ENCODE measurements at regions not wholly inside any gene's neighbourhood (a gene's known extent, or its start where the extent isn't known, plus 50 kb on each side); places are given as distances from the start of the nearest gene placed in this dataset.

DNA sequence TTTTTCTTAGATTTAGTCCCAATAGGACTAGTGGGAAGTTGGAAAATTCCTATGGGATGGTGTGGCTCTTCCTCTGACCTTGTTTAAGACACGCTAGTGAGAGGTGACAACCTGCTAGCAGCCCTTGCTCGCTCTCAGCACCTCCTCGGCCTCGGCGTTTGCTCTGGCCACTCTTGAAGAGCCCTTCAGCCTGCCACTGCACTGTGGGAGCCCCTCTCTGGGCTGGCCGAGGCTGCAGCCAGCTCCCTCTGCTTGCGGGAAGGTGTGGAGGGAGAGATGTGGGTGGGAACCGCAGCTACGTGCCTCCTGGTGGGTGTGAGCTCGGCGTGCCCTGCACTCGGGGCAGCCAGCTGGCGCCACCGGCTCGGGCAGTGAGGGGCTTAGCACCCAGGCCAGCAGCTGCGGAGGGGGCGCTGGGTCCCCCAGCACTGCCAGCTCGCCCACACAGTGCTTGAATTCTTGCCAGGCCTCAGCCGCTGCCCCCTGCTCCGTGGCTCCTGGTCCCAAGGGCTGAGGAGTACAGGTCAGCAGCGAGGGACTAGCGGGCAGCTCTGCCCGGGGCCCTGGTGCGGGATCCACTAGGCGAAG, 254.5 kb upstream of the ANKRD55 start:
- no peak for DNase-seq (ENCODE audit: low spot score)

- DNase-seq (ENCODE audit: low spot score): no peak
These were observed 249.2 kb upstream of the ANKRD55 start for GRCh38 chr5:56482363-56482762.

- no peak for DNase-seq (ENCODE audit: low spot score)
These were observed 248.6 kb upstream of the ANKRD55 start for GRCh38 chr5:56481428-56482357.

DNA sequence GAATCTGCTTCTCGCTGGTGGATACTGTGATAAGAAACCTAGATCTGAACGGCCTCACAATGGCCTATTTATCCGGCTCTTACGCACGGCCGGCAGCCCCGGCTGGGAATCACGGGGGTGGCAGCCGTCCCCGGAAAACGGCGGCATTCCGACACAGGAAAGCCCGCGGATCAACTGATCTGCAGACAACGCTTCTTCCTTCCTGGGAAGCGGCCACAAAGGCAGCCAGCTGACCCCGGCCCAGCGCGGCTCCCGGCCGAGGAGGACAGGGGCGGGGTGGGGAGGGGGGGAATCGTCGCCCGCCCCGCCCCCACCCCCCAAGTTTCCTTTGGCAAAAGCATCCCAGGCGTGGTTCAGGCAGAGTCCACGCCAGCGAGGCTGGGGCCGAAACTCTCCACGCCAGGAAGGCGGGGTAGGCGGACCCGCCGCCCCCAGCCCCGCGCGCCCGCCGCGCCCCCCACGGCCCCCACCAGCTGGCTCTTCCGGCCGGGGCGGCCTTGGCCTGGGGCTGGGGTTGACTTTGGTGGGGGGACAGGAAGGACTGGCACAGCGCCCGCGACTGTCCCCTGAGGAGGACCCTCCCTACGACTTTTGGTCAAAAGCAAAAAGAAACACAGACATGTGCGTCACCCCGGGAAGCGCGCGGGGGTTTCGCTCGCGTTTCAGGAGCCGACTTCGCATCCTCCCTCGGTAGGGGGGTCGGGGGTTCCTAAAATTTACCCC, 247.7 kb upstream of the ANKRD55 start:
- DNase-seq (ENCODE audit: low spot score): peak; percentile 53

- DNase-seq (ENCODE audit: low spot score): no peak
These were observed 247.1 kb upstream of the ANKRD55 start for GRCh38 chr5:56480078-56480704.

GRCh38 chr5:56479696-56480077, 246.6 kb upstream of the ANKRD55 start:
- DNase-seq (ENCODE audit: low spot score): no peak

DNA sequence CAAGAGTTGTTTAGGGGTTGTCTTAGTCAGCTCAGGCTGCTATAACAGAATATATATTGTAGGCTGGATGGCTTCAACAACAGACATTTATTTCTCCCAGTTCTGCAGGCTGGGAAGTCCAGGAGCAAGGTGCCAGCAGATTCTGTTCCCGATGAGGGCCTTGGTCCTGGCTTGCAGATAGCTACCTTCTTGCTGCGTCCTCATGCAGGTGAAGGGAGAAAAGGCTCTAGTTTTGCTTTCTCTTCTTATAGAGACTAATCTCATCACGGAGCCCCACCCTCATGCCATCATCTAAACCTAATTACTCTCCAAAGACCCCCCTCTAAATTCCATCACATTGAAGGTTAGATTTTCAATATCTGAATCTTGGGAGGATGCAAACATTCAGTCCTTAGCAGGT, 246.0 kb upstream of the ANKRD55 start:
- DNase-seq (ENCODE audit: low spot score): no peak

DNA sequence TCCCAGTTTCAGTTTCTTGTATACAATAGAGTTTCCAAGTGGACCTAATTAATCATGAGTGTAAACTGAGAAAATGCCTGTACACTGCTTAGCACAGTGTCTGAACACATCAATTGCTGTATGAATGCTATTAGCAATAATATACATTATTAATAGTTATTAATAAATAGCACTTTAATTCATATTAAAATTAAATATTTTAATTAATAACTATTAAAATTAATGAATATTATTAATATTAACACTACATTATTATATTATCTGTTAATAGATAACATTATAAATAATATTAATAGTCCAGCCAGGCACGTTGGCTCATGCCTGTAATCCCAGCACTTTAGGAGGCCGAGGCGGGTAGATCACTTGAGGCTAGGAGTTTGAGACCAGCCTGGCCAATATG, 244.9 kb upstream of the ANKRD55 start:
- DNase-seq (ENCODE audit: low spot score): no peak

GRCh38 chr5:56476487-56476856, 243.3 kb upstream of the ANKRD55 start:
- DNase-seq (ENCODE audit: low spot score): no peak

DNA sequence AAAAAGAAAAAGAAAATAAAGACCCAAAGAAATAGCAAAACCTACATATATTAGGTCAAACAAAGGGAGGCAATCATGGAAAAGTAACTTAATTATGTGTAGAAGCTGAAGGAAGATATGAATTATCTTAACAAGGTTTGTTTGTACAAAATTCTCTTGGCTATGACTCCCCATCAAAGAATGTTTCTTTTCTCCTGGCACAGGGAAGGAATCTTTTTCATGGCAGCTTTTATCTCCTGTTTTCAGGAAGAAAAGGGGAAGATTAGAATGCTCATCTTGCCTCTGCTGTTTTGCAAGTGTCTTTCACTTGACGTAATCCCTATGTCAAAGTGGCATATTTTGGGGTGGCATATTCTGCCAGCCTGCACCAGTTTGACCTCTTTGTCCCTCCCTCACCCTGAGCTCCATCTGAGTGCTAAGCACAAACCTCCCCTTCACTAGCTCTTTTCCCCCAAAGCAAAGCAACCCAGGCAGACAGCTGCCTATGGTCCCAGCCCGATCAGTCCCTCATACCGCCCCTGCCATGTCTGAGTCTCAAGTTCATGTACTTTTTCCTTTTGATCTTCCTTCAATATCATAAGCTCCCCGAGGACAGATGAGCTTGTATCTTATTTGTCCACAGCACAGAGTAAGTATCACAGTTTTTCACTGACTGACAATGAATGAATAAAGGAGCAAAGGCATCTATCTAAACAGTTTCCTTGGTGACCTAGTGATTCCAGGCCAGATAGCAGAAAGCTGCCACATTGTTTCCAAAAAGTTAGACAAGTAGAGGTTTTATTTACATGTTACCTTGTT, 242.8 kb upstream of the ANKRD55 start:
- DNase-seq (ENCODE audit: low spot score): no peak

DNA sequence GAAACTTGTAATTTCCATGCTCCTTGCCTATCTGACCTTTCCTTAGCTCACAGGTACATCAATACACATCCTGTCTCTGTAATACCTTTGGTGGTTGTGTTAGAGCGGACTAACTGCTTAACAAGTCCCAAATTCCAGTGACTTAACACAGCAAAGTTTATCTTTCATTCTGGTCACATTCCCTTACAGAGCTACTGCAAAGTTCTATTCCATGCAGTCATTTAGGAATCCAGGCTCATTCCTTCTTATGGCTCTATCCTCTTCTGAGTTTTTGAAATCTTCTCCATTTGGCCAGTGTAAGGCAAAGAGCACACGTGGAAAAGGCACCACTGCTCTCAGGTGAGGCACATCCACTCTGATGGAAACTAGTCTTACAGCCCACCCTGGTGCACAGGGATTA, 238.6 kb upstream of the ANKRD55 start:
- no peak for DNase-seq (ENCODE audit: low spot score)

GRCh38 chr5:56470007-56470406, 236.9 kb upstream of the ANKRD55 start:
- DNase-seq (ENCODE audit: low spot score): no peak

- DNase-seq (ENCODE audit: low spot score): no peak
These were observed 235.1 kb upstream of the ANKRD55 start for GRCh38 chr5:56468277-56468676.

DNA sequence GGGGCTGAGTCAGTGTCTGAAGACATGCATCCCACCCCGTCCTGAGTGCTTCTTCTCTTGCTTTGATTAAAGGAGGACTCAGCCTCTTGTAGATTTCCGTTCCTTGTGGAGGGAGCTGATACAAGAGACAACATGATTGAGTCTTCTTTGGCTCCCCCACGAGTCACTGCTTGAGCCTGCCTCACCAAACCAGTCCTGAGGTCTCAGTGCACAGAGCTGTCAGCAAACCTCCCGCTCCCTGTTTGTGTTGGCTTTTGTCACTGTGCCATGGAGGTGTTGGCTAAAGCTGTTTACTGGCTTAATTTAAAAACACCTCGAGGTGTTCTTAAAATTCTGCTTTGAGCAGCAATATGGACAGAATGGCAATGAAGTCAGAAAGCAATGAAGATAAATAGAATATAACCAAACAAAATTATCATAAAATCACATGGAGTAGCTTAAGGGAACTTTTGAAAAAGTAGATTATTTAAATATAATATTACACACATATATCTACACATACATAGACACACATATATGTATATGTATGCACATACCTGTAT, 234.1 kb upstream of the ANKRD55 start:
- no peak for DNase-seq (ENCODE audit: low spot score)

DNA sequence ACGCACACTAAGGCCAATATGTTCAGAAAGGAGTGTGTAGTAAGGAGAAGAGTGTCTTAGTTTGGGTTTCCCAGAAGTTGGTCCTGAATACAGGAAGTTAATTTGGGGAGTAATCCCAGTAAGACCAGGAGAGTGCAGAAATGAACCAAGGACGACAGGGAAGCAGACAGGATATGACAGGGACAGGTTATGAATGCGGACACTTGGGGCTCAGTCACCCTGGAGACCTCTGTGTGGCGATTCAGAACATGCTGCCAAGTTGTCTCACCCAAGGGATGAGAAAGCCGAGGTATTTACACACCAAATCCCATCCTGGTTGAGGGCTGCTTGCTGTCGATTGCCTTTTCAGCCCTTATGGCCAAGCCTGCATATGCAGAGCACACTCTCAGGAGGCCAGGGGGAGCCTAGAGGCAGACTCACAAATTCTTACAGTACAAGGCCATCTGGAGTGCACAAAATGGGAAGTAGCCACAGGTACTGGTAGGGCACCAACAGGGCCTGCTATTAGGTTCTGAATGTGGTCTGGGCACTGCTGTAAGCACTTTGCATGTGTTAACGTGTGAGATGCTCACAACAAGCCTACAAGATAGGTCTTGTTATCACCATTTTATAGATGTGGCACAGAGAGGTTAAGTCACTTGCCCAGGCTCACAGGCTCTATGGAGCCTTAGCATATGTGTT, 233.1 kb upstream of the ANKRD55 start:
- DNase-seq (ENCODE audit: low spot score): no peak

DNA sequence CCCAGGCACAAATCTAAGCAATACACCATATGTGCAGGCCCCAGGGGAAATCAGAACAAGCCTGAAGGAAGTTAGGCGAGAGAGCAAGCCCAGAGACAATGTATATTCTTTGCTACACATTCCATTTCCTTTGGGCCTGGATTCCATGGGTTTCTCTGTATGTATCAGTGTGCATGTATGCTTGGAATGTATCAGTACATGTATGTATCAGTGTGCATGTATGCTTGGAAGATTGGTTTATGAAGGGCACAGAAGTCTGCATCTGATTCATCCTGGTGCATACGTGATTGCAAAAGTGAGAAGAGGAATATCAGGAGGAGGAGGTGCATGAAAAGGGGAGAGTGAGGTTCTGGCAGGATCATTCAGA, 232.6 kb upstream of the ANKRD55 start:
- no peak for DNase-seq (ENCODE audit: low spot score)

DNA sequence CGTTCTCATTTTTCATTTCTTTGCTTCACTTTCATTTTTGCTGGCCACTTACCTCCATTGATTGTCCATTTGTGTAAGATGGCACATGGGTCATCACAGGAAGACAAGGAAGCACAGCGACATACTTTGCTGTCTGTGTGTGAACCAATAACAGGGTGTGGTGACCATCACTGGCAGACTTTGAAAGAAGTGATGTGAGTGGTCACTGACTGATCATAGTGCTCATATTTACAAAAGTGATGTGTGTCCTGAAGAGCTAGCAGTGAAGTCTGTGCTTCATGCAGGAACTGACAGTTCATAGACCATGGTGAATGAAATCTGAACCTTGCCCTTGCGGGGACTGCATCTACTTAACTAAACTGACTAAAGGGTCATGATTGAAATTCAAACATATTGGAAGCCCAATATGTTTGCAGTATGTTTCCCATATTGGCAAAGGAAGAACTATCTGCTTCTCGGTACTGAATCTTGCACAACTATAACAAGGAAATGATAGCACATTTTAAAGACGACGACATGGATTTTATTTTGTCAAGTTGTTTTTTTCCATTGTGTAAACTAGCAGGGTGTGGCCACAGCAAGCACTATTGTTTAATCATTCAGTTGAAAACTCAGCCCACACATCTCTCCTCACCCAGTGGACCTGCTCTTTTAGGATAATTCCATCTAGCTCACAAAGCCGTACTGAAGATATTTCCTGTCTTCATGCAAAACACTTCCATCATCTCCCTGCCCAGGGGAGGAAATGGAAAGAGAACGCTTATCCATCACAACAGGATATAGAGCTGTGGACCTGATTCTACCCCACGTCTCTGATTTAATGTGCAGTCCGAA, 232.0 kb upstream of the ANKRD55 start:
- DNase-seq (ENCODE audit: low spot score): no peak

DNA sequence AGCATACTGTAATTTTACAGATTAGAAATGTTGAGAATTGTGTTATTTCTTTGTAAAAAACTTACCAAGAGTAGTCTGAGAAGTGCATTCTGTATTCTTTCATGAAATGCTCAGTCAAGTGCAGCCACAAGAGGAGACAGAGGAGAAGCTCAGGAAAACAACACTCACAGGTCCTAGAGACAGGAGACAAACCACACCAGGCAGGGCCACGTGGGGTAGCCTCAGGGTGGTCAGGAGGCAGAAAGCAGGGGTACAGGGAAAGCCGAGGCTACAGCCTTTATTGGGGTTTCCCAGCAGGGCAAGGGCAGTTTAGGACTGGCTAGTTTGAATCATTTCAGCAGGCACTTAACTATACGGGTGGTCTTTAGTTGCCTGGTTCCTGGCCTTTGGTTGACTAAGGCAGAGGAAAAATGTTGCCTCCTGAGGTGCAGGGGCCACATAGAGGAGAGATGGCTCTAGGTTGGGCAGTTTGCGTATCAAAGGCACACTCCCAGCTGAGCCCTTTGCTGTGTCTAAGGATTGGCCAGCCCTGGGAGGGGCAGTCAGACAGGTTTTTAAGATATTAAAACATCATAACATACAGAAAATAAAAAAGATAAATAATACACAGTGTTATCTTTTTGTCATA, 230.9 kb upstream of the ANKRD55 start:
- no peak for DNase-seq (ENCODE audit: low spot score)

DNA sequence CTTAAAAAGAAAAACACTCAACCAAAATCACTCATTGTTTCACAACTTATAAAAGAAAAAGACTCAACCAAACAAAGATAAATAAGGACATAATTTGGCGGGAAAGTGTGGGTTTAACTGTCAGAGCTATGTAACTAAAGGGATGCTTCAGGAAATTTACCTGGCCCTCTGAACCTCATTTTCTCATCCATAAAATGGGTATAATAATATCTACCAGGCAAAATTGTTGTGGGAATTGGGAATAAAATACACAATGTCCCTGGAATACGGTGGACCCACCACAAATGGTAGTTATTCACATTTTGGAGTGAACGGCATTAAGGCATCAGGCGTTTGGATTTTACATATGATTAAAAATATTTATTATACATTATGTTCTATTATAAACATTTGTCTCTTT, 228.5 kb upstream of the ANKRD55 start:
- DNase-seq (ENCODE audit: low spot score): no peak
